GM12892 (cell line): ENCODE measurements at regions not wholly inside any gene's neighbourhood (a gene's known extent, or its start where the extent isn't known, plus 50 kb on each side); places are given as distances from the start of the nearest gene placed in this dataset.

Experiments
- POLR2A ChIP-seq: IDR thresholded peaks from 2 replicates; pipeline ENCODE4 v1.6.1; 2011; ENCODE audit warnings: low read depth, low read length, control low read depth
- POLR2AphosphoS5 ChIP-seq: IDR thresholded peaks from 2 replicates; pipeline ENCODE4 v1.6.1; 2011; ENCODE audit warnings: low read depth, low read length, control low read depth

GRCh38 chr2:8393506-8393905, 288.4 kb upstream of the ID2 start:
- TF ChIP-seq POLR2A (no peak), POLR2AphosphoS5 (no peak)
